Panc1 (cell line): ENCODE measurements at regions not wholly inside any gene's neighbourhood (a gene's known extent, or its start where the extent isn't known, plus 50 kb on each side); places are given as distances from the start of the nearest gene placed in this dataset.

Experiments used
- CTCF ChIP-seq: fragments of 450-650 bp; IDR thresholded peaks from 2 replicates; pipeline ENCODE4 v1.5.1; 2017; ENCODE audit warnings: mild to moderate bottlenecking
- POLR2AphosphoS5 ChIP-seq: IDR thresholded peaks from 2 replicates; pipeline ENCODE4 v1.6.1; 2012; ENCODE audit warnings: mild to moderate bottlenecking, low read depth, low read length, moderate library complexity
- REST ChIP-seq, 2 experiments: IDR thresholded peaks; 2 replicates each; pipeline ENCODE4 v1.6.1; 2011 to 2012; ENCODE audit warnings: low read depth in 2 of 2, control low read depth in 1 of 2, low read length in 1 of 2, mild to moderate bottlenecking in 1 of 2, moderate library complexity in 1 of 2; ENCODE audit not compliant: insufficient read depth in 1 of 2
- TCF7L2 ChIP-seq: IDR thresholded peaks from 2 replicates; pipeline ENCODE4 v1.6.1; 2011; ENCODE audit warnings: mild to moderate bottlenecking, low read depth, low read length, inconsistent platforms

- TF ChIP-seq CTCF (no peak), POLR2AphosphoS5 (no peak), REST (IDR thresholded peaks at IDR 0.05; ENCODE audit: insufficient read depth in 1 of 2, low read depth in 2 of 2, low read length in 1 of 2) (no peak), TCF7L2 (no peak)
Measured at GRCh38 chr3:59254433-59254832, 204.6 kb upstream of the CFAP20DC start.
